T-helper 2 cell (primary cell): ENCODE measurements at regions not wholly inside any gene's neighbourhood (a gene's known extent, or its start where the extent isn't known, plus 50 kb on each side); places are given as distances from the start of the nearest gene placed in this dataset.
"Not testable (repeated sequence)": the region's sequence is repeated elsewhere in the genome, so short reads cannot be mapped to it uniquely, and the experiment has no call there.

Experiments used
- DNase-seq, 5 experiments: peaks; one replicate each; pipeline versions ENCODE4 v3.0.0 to v3.0.0-alpha.2; 2012 to 2022

DNA sequence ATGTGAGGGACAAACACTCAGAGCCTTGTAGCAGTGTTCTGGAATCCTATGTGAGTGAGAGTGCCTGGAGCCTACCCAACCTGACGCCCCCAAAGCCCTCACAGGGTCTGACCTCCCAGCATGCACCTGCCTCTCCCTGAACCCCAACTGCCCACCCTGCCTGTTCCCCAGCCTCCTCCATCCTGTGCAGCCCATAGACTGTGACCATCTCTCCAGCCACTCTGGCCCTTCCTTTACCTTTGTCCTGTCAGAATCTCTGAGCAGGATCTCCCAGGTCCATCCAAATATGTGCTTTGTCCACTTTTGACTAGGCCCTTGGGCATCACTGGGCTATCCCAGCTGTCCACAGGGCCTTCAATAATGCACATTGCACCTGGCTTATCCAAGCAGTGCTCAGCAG lies 1159.8 kb upstream of the TPTE start:
- DNase-seq, result not testable (repeated sequence)

DNA sequence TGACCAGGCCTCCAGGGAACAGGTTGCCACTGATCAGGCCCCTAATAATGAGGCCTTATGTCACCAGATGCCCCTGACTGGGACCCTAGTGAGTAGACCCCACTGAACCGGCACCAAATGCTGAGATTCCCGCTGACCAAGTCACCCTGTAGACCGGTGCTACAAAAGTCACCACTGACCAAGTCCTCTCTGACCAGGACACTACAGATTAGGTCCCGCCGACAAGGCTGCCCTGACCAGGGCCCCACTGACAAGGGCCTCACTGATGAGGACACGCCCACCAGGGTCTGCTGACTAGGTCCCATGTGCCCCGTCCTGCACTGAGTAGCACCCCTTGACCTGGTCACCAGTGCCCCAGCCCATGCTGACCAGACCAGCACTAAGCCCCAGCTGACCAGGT lies 1159.1 kb upstream of the TPTE start:
- peak in 1 of 5 experiments; percentile 7 for DNase-seq

DNA sequence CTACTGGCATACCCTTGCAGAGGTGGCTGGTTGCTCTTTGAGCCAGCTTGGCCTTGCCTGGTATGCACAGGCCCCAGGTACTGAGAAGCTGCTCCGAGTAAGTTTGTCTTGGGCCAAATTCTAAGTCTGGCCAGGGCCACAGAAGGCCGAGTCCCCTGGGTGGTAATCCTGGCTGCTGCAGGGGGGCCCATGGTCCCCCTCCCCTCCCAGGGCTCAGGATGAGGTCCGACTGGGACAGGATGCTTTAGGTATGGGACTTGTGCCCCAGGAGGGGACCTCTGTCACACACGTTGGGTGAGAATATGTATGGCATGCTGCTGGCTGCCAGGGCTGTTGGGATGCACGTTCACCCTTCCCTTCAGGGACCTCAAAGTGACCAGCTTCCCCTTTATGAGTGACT lies 1155.6 kb upstream of the TPTE start:
- DNase-seq, result not testable (repeated sequence)

DNA sequence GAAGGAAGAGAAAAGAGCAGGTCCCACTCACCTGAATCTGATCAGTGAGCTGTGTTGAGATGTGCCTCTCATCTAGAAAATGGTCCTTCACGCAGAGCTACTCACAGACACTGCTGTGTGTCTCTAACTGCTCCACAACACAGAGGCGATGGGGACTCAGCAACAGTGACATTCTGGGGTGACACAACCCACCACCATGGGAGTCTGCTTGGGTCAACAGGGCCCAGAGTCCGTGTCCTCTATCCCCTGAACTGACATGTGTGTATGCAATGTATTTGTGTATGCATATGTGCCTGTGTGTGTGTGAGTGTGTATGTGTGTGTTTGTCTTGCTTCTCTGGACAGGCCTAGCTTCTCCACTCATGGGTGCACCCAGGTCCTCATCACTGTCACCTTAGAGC lies 1154.8 kb upstream of the TPTE start:
- DNase-seq, result not testable (repeated sequence)
